K562 (cell line): ENCODE measurements at regions not wholly inside any gene's neighbourhood (a gene's known extent, or its start where the extent isn't known, plus 50 kb on each side); places are given as distances from the start of the nearest gene placed in this dataset.

Experiments used
- ATAC-seq: fragments of 200-7000 bp; cut with Tn5 transposase; 3 replicates; pipeline ENCODE4 v1.9.1; 2020; ENCODE audit warnings: moderate library complexity
- BruUV-seq: library from RNA; stranded (reverse); fragments of 400-500 nt; replicated peaks from 2 replicates; lab custom pipeline; 2021; lab: Mats Ljungman, UMichigan
- CTCF ChIA-PET: fragments of 300-600 bp; formaldehyde crosslinking; extraction: SDS; loops from one replicate; lab custom pipeline; 2021; ENCODE audit warnings: low intra/inter-chr PET ratio; lab: Yijun Ruan, JAX
- POLR2A ChIA-PET: fragments of 300-600, 350-650 bp; sonication (Branson Sonifier 250); formaldehyde crosslinking; extraction: SDS; loops from one replicate; lab custom pipeline; 2021; ENCODE audit warnings: antibody characterized with exemption, inconsistent platforms; lab: Yijun Ruan, JAX
- DNase-seq, 4 experiments: peaks; one replicate each; pipeline versions ENCODE4 v3.0.0 to v3.0.0-alpha.2; 2011 to 2018; ENCODE audit warnings: low spot score in 3 of 4, mixed read lengths in 3 of 4; ENCODE audit errors: extremely low read depth in 1 of 4
- FAIRE-seq: peaks from 2 replicates; lab custom pipeline; 2011; peaks lifted over from hg19 to GRCh38; lab: Jason Lieb, UNC
- H2AFZ ChIP-seq: 2 replicates; pipeline ENCODE4 v1.6.0; 2011; ENCODE audit warnings: low read depth, low read length, control low read depth, inconsistent platforms
- H3K27ac ChIP-seq: fragments of 200-600 bp; 3 replicates; pipeline ENCODE4 v1.8.0; 2011; ENCODE audit warnings: low read depth, mild to moderate bottlenecking, control low read depth, inconsistent platforms, low read length, moderate library complexity, mixed read lengths; ENCODE audit errors: extremely low read depth
- H3K27me3 ChIP-seq, 2 experiments: fragments of 300-600 bp in 1 of 2; 2 replicates in 1 of 2; 3 replicates in 1 of 2; pipeline versions ENCODE4 v1.6.0 to v1.8.0; 2011; ENCODE audit warnings: inconsistent platforms in 2 of 2, low read length in 2 of 2, mild to moderate bottlenecking in 1 of 2, mixed read lengths in 1 of 2, moderate library complexity in 1 of 2; ENCODE audit not compliant: control insufficient read depth in 2 of 2, insufficient read depth in 2 of 2
- H3K36me3 ChIP-seq: fragments of 300-600 bp; 3 replicates; pipeline ENCODE4 v1.8.0; 2011; ENCODE audit warnings: mild to moderate bottlenecking, low read length, inconsistent platforms; ENCODE audit not compliant: control insufficient read depth, insufficient read depth
- H3K4me1 ChIP-seq, 2 experiments: fragments of 200-600 bp in 1 of 2; replicated peaks in 1 of 2; 2 replicates in 1 of 2; 3 replicates in 1 of 2; pipeline versions ENCODE4 v1.5.1 to v1.8.0; 2011; ENCODE audit warnings: inconsistent platforms in 2 of 2, low read length in 2 of 2, mild to moderate bottlenecking in 1 of 2, mixed read lengths in 1 of 2, moderate library complexity in 1 of 2; ENCODE audit not compliant: control insufficient read depth in 2 of 2, insufficient read depth in 2 of 2
- H3K4me2 ChIP-seq: 2 replicates; pipeline ENCODE4 v1.6.1; 2011; ENCODE audit warnings: low read length, control low read depth, inconsistent platforms, mixed read lengths; ENCODE audit not compliant: insufficient read depth
- H3K4me3 ChIP-seq: fragments of 200-600 bp; sonication (generic), shearing (Covaris generic); 2 replicates; pipeline ENCODE4 v1.5.1; 2016; ENCODE audit warnings: control low read depth, inconsistent platforms
- H3K79me2 ChIP-seq: fragments of 200-600 bp; 3 replicates; pipeline ENCODE4 v1.8.0; 2011; ENCODE audit warnings: low read length, inconsistent platforms; ENCODE audit not compliant: control insufficient read depth, insufficient read depth
- H3K9ac ChIP-seq, 2 experiments: 2 replicates each; pipeline versions ENCODE4 v1.6.0 to v1.6.1; 2011; ENCODE audit warnings: low read depth in 2 of 2, low read length in 2 of 2, control low read depth in 1 of 2, inconsistent platforms in 1 of 2, mild to moderate bottlenecking in 1 of 2, mixed read lengths in 1 of 2; ENCODE audit not compliant: insufficient read depth in 1 of 2
- H3K9me1 ChIP-seq: one replicate; pipeline ENCODE4 v1.6.0; 2011; ENCODE audit warnings: inconsistent platforms, mild to moderate bottlenecking, low read length, moderate library complexity; ENCODE audit not compliant: control insufficient read depth, insufficient read depth
- H3K9me3 ChIP-seq: replicated peaks from 2 replicates; pipeline ENCODE4 v1.5.1; 2011; ENCODE audit warnings: low read depth, low read length, inconsistent platforms; ENCODE audit not compliant: control insufficient read depth, insufficient read depth
- H4K20me1 ChIP-seq: replicated peaks from 2 replicates; pipeline ENCODE4 v1.6.1; 2011; ENCODE audit warnings: low read length, inconsistent platforms, mixed read lengths; ENCODE audit not compliant: control insufficient read depth, insufficient read depth
- CEBPB ChIP-seq: fragments of 450-650 bp; IDR thresholded peaks from 2 replicates; pipeline ENCODE4 v1.6.1; 2016; ENCODE audit warnings: missing genetic modification characterization, missing compliant biosample characterization
- CEBPG ChIP-seq, 3 experiments: fragments of 200-800 bp in 1 of 3; sonication (Bioruptor generic) in 1 of 3; sonication (generic) in 1 of 3; formaldehyde crosslinking in 1 of 3; IDR thresholded peaks in 2 of 3; conservative IDR thresholded peaks in 1 of 3; 2 replicates each; pipeline versions ENCODE4 v1.6.1 to v1.8.0; 2016 to 2022; ENCODE audit warnings: missing compliant biosample characterization in 2 of 3, missing genetic modification characterization in 2 of 3, mild to moderate bottlenecking in 1 of 3, missing genetic modification reagents in 1 of 3
- FOXK2 ChIP-seq, 2 experiments: fragments of 450-650 bp; IDR thresholded peaks in 1 of 2; conservative IDR thresholded peaks in 1 of 2; 2 replicates each; pipeline ENCODE4 v1.6.1; 2016; ENCODE audit warnings: low read depth in 2 of 2, mild to moderate bottlenecking in 1 of 2
- SIN3B ChIP-seq: fragments of 450-650 bp; IDR thresholded peaks from 2 replicates; pipeline ENCODE4 v1.6.1; 2017; ENCODE audit warnings: low read depth, mild to moderate bottlenecking, moderate library complexity
- whole genome bisulfite sequencing: fragments of 100-300 bp; shearing (Covaris generic); methylation state at CpG from one replicate; pipeline ENCODE4 v1.1.6; 2016; ENCODE audit warnings: low coverage, mixed read lengths; ENCODE audit not compliant: insufficient coverage; ENCODE audit errors: missing lambda C conversion rate; 5-methylcytosine and 5-hydroxymethylcytosine counted together
- in situ Hi-C: fragments of 300-500 bp; cut with MboI; formaldehyde crosslinking; loops from 4 replicates; pipeline ENCODE4 v1.15.0; 2018; ENCODE audit warnings: inconsistent platforms, mixed read lengths
- intact Hi-C: fragments of 100-400 bp; cut with micrococcal nuclease; formaldehyde crosslinking; loops from 2 replicates; pipeline ENCODE4 v1.14.2; 2022
- TF ChIP-seq, protein P1 (sequence below): fragments of 450-650 bp; IDR thresholded peaks from 2 replicates; pipeline ENCODE4 v1.6.1; 2018; ENCODE audit not compliant: partially characterized antibody
- TF ChIP-seq, protein P2 (sequence below): fragments of 450-650 bp; IDR thresholded peaks from 2 replicates; pipeline ENCODE4 v1.6.1; 2016; ENCODE audit warnings: mild to moderate bottlenecking, moderate library complexity

DNA sequence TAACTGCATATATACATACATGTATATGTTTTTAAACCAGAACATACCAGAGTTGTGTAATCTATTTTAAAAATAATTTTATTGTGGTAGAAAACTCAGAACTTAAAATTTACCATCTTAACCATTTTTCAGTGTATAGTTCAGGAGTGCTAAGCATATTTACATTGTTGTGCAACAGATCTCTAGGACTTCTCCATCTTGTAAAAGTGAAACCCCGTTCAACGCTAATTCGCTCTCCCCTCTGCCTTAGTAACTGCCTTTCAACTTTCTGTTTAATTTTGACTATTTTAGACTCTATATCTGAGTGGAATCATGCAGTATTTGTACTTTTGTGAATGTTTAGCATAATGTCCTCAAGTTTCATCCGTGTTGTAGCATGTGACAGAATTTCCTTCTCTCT lies 51.8 kb upstream of the SSR3 start:
- ATAC-seq (peak; percentile 18; the same call in 1 of the 3 replicates), DNase-seq (no peak), FAIRE-seq (no peak)
- 25% methylated on average over 4 of the region's 4 CpGs for WGBS
- peak overlapping the region; percentile 94 for H2AFZ ChIP-seq
- H3K27ac ChIP-seq, result peak overlapping the region; percentile 96
- no peaks in the 10 kb centered on the region for H3K79me2 ChIP-seq
- no peaks in the 10 kb centered on the region for H3K9me3 ChIP-seq
- H3K4me1 ChIP-seq, result peaks cover 18 to 38% of the 10 kb centered on the region in 2 experiments
- H3K36me3 ChIP-seq, result no peaks in the 10 kb centered on the region
- 0 out of 2 replicates have a peak overlapping the region, but pooled peaks have one; percentile 39 for H3K4me3 ChIP-seq
- intact Hi-C loops (loop anchor here (1.0 to 2.0 kb wide), 2 partner anchors 38 to 68 kb away; partner anchors contain the start of gene TIPARP), in situ Hi-C loops (no loop called here)
- no TSS peak for BruUV-seq
- ChIA-PET CTCF (no interaction called here), POLR2A (interaction anchor here (0.6 to 1.5 kb wide), 3 partner anchors 11 to 30 kb away, joined by 3 to 10 read pairs (median 5); no protein-coding TSS in a partner anchor)
- no peaks in the 10 kb centered on the region for H4K20me1 ChIP-seq
- no peaks in the 10 kb centered on the region for H3K9me1 ChIP-seq
- no peaks in the 10 kb centered on the region for H3K27me3 ChIP-seq
- peak overlapping the region in 1 of 2 experiments; percentile 85; a peak in 2 of 4 replicates for H3K9ac ChIP-seq
- H3K4me2 ChIP-seq, result peak overlapping the region; percentile 76
- TF ChIP-seq CEBPG (CRISPR knock-in tag; IDR thresholded peaks at IDR 0.05) (peak; percentile 61; the same call in 1 of the 2 replicates), CEBPG (tag; conservative IDR thresholded peaks at IDR 0.05 in 1 of 2, IDR thresholded peaks at IDR 0.05 in 1 of 2) (peak; percentile 75 to 94), FOXK2 (conservative IDR thresholded peaks at IDR 0.05 in 1 of 2, IDR thresholded peaks at IDR 0.05 in 1 of 2; ENCODE audit: low read depth in 2 of 2) (peak; percentile 45 to 55; a peak in 2 of 4 replicates), CEBPB (tag) (peak; percentile 97), SIN3B (no peak)
- TF ChIP-seq, protein P1, sequence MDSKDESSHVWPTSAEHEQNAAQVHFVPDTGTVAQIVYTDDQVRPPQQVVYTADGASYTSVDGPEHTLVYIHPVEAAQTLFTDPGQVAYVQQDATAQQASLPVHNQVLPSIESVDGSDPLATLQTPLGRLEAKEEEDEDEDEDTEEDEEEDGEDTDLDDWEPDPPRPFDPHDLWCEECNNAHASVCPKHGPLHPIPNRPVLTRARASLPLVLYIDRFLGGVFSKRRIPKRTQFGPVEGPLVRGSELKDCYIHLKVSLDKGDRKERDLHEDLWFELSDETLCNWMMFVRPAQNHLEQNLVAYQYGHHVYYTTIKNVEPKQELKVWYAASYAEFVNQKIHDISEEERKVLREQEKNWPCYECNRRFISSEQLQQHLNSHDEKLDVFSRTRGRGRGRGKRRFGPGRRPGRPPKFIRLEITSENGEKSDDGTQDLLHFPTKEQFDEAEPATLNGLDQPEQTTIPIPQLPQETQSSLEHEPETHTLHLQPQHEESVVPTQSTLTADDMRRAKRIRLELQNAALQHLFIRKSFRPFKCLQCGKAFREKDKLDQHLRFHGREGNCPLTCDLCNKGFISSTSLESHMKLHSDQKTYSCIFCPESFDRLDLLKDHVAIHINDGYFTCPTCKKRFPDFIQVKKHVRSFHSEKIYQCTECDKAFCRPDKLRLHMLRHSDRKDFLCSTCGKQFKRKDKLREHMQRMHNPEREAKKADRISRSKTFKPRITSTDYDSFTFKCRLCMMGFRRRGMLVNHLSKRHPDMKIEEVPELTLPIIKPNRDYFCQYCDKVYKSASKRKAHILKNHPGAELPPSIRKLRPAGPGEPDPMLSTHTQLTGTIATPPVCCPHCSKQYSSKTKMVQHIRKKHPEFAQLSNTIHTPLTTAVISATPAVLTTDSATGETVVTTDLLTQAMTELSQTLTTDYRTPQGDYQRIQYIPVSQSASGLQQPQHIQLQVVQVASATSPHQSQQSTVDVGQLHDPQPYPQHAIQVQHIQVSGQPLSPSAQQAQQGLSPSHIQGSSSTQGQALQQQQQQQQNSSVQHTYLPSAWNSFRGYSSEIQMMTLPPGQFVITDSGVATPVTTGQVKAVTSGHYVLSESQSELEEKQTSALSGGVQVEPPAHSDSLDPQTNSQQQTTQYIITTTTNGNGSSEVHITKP, result peak; percentile 36
- TF ChIP-seq, protein P2, sequence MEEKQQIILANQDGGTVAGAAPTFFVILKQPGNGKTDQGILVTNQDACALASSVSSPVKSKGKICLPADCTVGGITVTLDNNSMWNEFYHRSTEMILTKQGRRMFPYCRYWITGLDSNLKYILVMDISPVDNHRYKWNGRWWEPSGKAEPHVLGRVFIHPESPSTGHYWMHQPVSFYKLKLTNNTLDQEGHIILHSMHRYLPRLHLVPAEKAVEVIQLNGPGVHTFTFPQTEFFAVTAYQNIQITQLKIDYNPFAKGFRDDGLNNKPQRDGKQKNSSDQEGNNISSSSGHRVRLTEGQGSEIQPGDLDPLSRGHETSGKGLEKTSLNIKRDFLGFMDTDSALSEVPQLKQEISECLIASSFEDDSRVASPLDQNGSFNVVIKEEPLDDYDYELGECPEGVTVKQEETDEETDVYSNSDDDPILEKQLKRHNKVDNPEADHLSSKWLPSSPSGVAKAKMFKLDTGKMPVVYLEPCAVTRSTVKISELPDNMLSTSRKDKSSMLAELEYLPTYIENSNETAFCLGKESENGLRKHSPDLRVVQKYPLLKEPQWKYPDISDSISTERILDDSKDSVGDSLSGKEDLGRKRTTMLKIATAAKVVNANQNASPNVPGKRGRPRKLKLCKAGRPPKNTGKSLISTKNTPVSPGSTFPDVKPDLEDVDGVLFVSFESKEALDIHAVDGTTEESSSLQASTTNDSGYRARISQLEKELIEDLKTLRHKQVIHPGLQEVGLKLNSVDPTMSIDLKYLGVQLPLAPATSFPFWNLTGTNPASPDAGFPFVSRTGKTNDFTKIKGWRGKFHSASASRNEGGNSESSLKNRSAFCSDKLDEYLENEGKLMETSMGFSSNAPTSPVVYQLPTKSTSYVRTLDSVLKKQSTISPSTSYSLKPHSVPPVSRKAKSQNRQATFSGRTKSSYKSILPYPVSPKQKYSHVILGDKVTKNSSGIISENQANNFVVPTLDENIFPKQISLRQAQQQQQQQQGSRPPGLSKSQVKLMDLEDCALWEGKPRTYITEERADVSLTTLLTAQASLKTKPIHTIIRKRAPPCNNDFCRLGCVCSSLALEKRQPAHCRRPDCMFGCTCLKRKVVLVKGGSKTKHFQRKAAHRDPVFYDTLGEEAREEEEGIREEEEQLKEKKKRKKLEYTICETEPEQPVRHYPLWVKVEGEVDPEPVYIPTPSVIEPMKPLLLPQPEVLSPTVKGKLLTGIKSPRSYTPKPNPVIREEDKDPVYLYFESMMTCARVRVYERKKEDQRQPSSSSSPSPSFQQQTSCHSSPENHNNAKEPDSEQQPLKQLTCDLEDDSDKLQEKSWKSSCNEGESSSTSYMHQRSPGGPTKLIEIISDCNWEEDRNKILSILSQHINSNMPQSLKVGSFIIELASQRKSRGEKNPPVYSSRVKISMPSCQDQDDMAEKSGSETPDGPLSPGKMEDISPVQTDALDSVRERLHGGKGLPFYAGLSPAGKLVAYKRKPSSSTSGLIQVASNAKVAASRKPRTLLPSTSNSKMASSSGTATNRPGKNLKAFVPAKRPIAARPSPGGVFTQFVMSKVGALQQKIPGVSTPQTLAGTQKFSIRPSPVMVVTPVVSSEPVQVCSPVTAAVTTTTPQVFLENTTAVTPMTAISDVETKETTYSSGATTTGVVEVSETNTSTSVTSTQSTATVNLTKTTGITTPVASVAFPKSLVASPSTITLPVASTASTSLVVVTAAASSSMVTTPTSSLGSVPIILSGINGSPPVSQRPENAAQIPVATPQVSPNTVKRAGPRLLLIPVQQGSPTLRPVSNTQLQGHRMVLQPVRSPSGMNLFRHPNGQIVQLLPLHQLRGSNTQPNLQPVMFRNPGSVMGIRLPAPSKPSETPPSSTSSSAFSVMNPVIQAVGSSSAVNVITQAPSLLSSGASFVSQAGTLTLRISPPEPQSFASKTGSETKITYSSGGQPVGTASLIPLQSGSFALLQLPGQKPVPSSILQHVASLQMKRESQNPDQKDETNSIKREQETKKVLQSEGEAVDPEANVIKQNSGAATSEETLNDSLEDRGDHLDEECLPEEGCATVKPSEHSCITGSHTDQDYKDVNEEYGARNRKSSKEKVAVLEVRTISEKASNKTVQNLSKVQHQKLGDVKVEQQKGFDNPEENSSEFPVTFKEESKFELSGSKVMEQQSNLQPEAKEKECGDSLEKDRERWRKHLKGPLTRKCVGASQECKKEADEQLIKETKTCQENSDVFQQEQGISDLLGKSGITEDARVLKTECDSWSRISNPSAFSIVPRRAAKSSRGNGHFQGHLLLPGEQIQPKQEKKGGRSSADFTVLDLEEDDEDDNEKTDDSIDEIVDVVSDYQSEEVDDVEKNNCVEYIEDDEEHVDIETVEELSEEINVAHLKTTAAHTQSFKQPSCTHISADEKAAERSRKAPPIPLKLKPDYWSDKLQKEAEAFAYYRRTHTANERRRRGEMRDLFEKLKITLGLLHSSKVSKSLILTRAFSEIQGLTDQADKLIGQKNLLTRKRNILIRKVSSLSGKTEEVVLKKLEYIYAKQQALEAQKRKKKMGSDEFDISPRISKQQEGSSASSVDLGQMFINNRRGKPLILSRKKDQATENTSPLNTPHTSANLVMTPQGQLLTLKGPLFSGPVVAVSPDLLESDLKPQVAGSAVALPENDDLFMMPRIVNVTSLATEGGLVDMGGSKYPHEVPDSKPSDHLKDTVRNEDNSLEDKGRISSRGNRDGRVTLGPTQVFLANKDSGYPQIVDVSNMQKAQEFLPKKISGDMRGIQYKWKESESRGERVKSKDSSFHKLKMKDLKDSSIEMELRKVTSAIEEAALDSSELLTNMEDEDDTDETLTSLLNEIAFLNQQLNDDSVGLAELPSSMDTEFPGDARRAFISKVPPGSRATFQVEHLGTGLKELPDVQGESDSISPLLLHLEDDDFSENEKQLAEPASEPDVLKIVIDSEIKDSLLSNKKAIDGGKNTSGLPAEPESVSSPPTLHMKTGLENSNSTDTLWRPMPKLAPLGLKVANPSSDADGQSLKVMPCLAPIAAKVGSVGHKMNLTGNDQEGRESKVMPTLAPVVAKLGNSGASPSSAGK, result peak; percentile 54; the same call in 1 of the 2 replicates
